ENCODE measurements at regions not wholly inside any gene's neighbourhood (a gene's known extent, or its start where the extent isn't known, plus 50 kb on each side); places are given as distances from the start of the nearest gene placed in this dataset.

- Histone ChIP-seq H3K4me1 (ENCODE audit: insufficient read depth, low read length, severe bottlenecking) (no peaks in the 10 kb centered on the region), H4K20me1 (ENCODE audit: insufficient read depth, low read length) (no peaks in the 10 kb centered on the region), H2AFZ (ENCODE audit: low read length) (no peak overlapping the region), H3K27ac (ENCODE audit: low read depth, low read length, poor library complexity, severe bottlenecking) (no peak overlapping the region), H3K27me3 (ENCODE audit: insufficient read depth, low read length) (no peaks in the 10 kb centered on the region), H3F3A (ENCODE audit: insufficient read depth, low read length) (no peaks in the 10 kb centered on the region), H3K4me2 (ENCODE audit: low read length) (no peak overlapping the region), H3K79me2 (ENCODE audit: insufficient read depth, low read length) (no peaks in the 10 kb centered on the region), H3K9me3 (ENCODE audit: low read length) (no peaks in the 10 kb centered on the region), H3K9me2 (ENCODE audit: low read depth, low read length) (no peaks in the 10 kb centered on the region), H3K9ac (ENCODE audit: low read length) (no peak overlapping the region), H3K36me3 (ENCODE audit: insufficient read depth, low read length) (no peaks in the 10 kb centered on the region), H3K4me3 (ENCODE audit: low read depth, low read length, poor library complexity, severe bottlenecking) (no peak overlapping the region)
- no peak for TF ChIP-seq EZH2 (IDR thresholded peaks at IDR 0.05; ENCODE audit: borderline replicate concordance, low read length)
- TF ChIP-seq CTCF (IDR thresholded peaks at IDR 0.05; ENCODE audit: low read length) = no peak
Measured at GRCh38 chr2:224102991-224103390, 63.9 kb upstream of the SERPINE2 start.

GRCh38 chr2:224101820-224102630 is 62.9 kb upstream of the SERPINE2 start:
- no peak overlapping the region for H3K4me2 ChIP-seq (ENCODE audit: low read length)
- H3K9me2 ChIP-seq (ENCODE audit: low read depth, low read length) = no peaks in the 10 kb centered on the region
- TF ChIP-seq CTCF (IDR thresholded peaks at IDR 0.05; ENCODE audit: low read length) (no peak), EZH2 (IDR thresholded peaks at IDR 0.05; ENCODE audit: borderline replicate concordance, low read length) (no peak)
- H3K9me3 ChIP-seq (ENCODE audit: low read length) = no peaks in the 10 kb centered on the region
- H3F3A ChIP-seq (ENCODE audit: insufficient read depth, low read length) = no peaks in the 10 kb centered on the region
- no peaks in the 10 kb centered on the region for H3K27me3 ChIP-seq (ENCODE audit: insufficient read depth, low read length)
- no peaks in the 10 kb centered on the region for H3K4me1 ChIP-seq (ENCODE audit: insufficient read depth, low read length, severe bottlenecking)
- no peak overlapping the region for H3K9ac ChIP-seq (ENCODE audit: low read length)
- H3K4me3 ChIP-seq (ENCODE audit: low read depth, low read length, poor library complexity, severe bottlenecking) = no peak overlapping the region
- no peaks in the 10 kb centered on the region for H3K79me2 ChIP-seq (ENCODE audit: insufficient read depth, low read length)
- H3K36me3 ChIP-seq (ENCODE audit: insufficient read depth, low read length) = no peaks in the 10 kb centered on the region
- H2AFZ ChIP-seq (ENCODE audit: low read length) = no peak overlapping the region
- H3K27ac ChIP-seq (ENCODE audit: low read depth, low read length, poor library complexity, severe bottlenecking) = no peak overlapping the region
- no peaks in the 10 kb centered on the region for H4K20me1 ChIP-seq (ENCODE audit: insufficient read depth, low read length)

GRCh38 chr2:224099861-224100643 is 61.0 kb upstream of the SERPINE2 start:
- Histone ChIP-seq H3K27me3 (ENCODE audit: insufficient read depth, low read length) (no peaks in the 10 kb centered on the region; the same call in 1 of the 2 replicates), H3F3A (ENCODE audit: insufficient read depth, low read length) (no peaks in the 10 kb centered on the region), H3K4me3 (ENCODE audit: low read depth, low read length, poor library complexity, severe bottlenecking) (no peak overlapping the region), H2AFZ (ENCODE audit: low read length) (no peak overlapping the region), H3K9me3 (ENCODE audit: low read length) (no peaks in the 10 kb centered on the region), H3K27ac (ENCODE audit: low read depth, low read length, poor library complexity, severe bottlenecking) (no peak overlapping the region), H3K9me2 (ENCODE audit: low read depth, low read length) (no peaks in the 10 kb centered on the region), H3K4me2 (ENCODE audit: low read length) (no peak overlapping the region), H3K9ac (ENCODE audit: low read length) (no peak overlapping the region), H3K4me1 (ENCODE audit: insufficient read depth, low read length, severe bottlenecking) (no peaks in the 10 kb centered on the region), H3K36me3 (ENCODE audit: insufficient read depth, low read length) (no peaks in the 10 kb centered on the region), H3K79me2 (ENCODE audit: insufficient read depth, low read length) (no peaks in the 10 kb centered on the region), H4K20me1 (ENCODE audit: insufficient read depth, low read length) (no peaks in the 10 kb centered on the region)
- TF ChIP-seq EZH2 (IDR thresholded peaks at IDR 0.05; ENCODE audit: borderline replicate concordance, low read length) (no peak), CTCF (IDR thresholded peaks at IDR 0.05; ENCODE audit: low read length) (no peak)

All from OCI-LY1 (cell line).